IPS DF 6.9 (cell line): ENCODE measurements at regions not wholly inside any gene's neighbourhood (a gene's known extent, or its start where the extent isn't known, plus 50 kb on each side); places are given as distances from the start of the nearest gene placed in this dataset.

Source experiments
- DNase-seq: peaks from one replicate; pipeline ENCODE4 v3.0.0-alpha.2; 2013; ENCODE audit warnings: low read depth, low spot score
- H3K27ac ChIP-seq: one replicate; pipeline ENCODE4 v1.5.1; 2013; ENCODE audit warnings: low read length, control low read depth
- H3K27me3 ChIP-seq: 2 replicates; pipeline ENCODE4 v1.6.1; 2013; ENCODE audit warnings: mild to moderate bottlenecking, low read length; ENCODE audit not compliant: control insufficient read depth, insufficient read depth
- H3K36me3 ChIP-seq: 2 replicates; pipeline ENCODE4 v1.6.1; 2013; ENCODE audit warnings: low read length; ENCODE audit not compliant: control insufficient read depth, insufficient read depth
- H3K4me1 ChIP-seq: 2 replicates; pipeline ENCODE4 v1.6.1; 2013; ENCODE audit warnings: low read length; ENCODE audit not compliant: control insufficient read depth, insufficient read depth
- H3K4me3 ChIP-seq: 2 replicates; pipeline ENCODE4 v1.5.1; 2013; ENCODE audit warnings: mild to moderate bottlenecking, low read length
- H3K9me3 ChIP-seq: 2 replicates; pipeline ENCODE4 v1.6.1; 2013; ENCODE audit warnings: low read length, inconsistent platforms; ENCODE audit not compliant: control insufficient read depth, insufficient read depth
- WGBS: extraction: QIAGEN DNeasy Blood & Tissue Kit; methylation state at CpG from one replicate; pipeline ENCODE4 v1.1.7; 2013; ENCODE audit warnings: mixed read lengths, missing lambda C conversion rate; ENCODE audit not compliant: insufficient read length, insufficient coverage; 5-methylcytosine and 5-hydroxymethylcytosine counted together

DNA sequence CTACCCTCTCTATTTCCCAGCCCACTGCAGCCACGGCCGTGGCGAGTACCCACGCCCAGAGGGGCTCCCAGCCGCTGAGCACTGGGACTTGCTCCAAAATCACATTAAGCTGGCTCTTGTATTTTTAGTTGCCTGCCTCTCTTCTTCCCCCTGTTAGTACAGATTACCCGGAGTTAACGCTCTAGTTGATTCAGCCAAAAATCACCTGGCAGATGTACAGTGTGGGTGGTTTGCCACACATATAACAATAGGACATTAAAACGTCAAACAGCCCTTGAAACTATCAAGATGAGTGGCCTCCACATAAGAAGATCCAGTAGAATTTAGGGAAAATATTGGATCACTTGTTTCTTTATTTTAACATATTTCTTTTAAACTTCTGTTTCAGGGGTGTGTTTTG, 268.8 kb upstream of the PRDM1 start:
- Histone ChIP-seq H3K36me3 (no peaks in the 10 kb centered on the region), H3K27me3 (no peaks in the 10 kb centered on the region), H3K4me1 (no peaks in the 10 kb centered on the region), H3K9me3 (no peaks in the 10 kb centered on the region), H3K27ac (no peak overlapping the region), H3K4me3 (no peak overlapping the region)
- no peak for DNase-seq
- no CpG with 5 or more reads among the region's 8 CpGs for WGBS

DNA sequence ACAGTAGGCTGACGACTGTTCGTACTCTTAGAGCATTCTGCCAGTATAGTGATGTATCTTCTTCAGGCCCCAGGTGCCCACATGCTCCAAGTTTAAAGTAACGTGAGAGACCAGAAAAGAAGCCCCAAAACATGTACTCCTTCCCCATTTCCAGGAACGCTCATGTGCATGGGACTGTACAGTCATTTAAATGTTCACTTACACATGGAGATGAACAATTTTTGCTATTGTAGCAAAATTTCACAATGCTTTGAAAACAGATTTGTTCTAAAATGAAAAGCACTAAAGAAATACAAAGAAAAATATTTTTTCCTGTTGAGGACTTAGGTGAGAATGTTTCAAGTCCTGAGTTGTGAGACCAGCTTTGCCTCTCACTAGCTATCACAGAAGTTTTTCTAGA, 269.3 kb upstream of the PRDM1 start:
- no peak overlapping the region for H3K27ac ChIP-seq
- no peaks in the 10 kb centered on the region for H3K27me3 ChIP-seq
- WGBS = no CpG with 5 or more reads among the region's 4 CpGs
- H3K4me3 ChIP-seq = no peak overlapping the region
- DNase-seq = no peak
- no peaks in the 10 kb centered on the region for H3K36me3 ChIP-seq
- no peaks in the 10 kb centered on the region for H3K9me3 ChIP-seq
- H3K4me1 ChIP-seq = no peaks in the 10 kb centered on the region

DNA sequence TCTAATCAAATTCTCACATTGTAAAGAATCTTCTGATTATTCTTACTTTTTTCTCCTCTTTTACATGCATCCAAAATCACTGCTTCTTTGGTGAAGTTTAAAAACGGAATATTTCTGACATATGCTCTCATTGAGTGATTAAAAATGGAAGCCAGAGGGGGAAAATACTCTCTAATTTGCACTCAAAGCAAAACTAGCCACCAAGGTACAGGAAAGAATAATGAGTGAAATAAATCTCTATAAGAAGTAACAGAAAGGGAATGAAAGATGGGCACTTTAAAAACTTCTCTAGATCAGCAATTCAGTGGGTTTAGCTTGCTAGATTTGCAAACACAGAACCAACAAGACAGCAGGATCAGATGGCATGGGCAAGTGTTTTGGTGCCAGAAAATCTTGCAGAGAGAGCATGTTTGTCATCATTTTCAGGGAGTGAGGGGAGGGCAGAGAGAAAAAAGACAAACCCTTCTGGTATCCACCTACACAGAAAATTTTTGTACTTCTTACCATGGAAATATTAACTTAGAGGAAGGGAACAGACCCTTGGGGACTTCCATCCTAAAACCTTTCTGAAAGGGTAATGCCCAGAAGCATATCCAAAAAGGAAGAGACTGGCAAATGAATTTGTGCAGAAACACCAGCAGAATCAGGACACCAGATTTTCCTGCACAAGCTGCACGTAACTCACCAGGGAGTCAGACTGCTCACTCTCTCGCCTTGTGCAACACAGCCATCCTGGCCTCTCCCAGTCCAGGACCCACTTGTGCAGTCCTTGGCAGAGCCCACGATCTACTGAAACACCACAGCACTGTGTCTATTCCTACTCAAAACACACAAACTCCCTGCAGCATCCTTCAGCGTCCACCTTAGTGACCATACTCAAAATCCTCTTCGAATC, 270.2 kb upstream of the PRDM1 start:
- Histone ChIP-seq H3K36me3 (no peaks in the 10 kb centered on the region), H3K27me3 (no peaks in the 10 kb centered on the region), H3K9me3 (no peaks in the 10 kb centered on the region), H3K27ac (no peak overlapping the region), H3K4me1 (no peaks in the 10 kb centered on the region), H3K4me3 (no peak overlapping the region)
- no peak for DNase-seq
- WGBS = no CpG with 5 or more reads among the region's 6 CpGs

DNA sequence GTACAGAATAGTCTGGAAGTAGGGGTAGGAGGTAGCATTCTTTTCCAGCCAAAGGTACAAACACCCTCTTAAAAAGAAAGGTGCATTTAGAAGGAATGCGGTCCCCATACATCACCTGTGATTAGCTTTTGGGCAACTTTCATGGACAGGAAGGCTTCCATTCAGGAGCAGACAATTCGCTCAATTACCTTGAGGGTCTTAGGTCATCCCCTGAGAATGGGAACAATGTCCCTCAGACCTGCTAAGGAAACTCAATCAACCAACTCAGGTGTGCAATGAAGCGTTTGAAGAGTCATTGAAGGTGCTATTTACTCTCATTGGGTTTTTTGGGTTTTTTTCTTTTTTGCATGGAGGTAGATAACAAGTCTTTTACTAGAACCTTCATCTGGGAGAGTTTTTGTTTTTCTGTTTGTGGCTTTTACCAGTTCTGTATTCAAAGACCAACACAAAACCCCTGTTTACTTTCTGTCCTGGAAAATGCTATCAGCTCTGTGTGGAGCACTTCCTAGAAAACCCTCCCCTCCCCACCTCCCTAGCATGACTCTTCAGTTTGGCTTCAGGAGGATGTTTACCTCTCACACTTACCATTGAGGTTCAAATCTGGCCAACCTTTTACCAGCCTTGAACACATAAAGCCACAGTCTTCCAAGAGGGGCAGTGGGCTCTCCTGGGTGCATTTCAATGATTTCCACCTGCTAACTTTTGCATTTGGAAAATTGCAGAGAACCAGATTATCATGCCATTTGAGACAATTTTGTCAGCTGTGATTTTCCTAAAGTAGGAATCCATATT, 271.2 kb upstream of the PRDM1 start:
- no peak for DNase-seq
- no peak overlapping the region for H3K27ac ChIP-seq
- WGBS = no CpG with 5 or more reads among the region's 3 CpGs

DNA sequence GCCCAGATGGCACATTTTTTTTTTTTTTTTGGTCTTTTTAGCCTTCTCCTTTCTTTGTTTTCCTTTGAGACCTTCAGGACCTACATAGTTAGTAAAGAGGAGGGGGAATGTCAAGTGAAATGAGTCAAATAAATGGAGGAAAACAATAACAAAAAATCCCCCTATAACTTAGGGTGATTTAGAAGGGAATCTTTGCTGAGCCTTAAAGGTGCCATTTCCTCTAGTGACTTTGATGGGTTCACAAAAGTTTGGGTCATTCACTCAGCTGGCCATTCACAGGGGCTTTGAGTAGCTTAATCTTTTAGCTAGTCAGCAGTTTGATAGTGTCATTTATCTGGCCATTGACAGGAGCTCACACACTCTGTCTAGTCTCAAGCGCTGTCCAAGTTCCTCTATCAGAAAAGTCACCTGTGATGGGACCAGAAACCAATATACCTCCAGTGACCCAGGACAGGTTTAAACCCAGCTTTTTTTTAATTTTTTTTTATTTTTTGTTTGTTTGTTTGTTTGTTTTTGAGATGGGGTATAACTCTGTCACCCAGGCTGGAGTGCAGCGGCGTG, 275.1 kb upstream of the PRDM1 start:
- H3K4me3 ChIP-seq = no peak overlapping the region
- no peaks in the 10 kb centered on the region for H3K27me3 ChIP-seq
- H3K4me1 ChIP-seq = no peaks in the 10 kb centered on the region
- no peak for DNase-seq
- H3K36me3 ChIP-seq = no peaks in the 10 kb centered on the region
- H3K27ac ChIP-seq = no peak overlapping the region
- whole genome bisulfite sequencing = no CpG with 5 or more reads among the region's 3 CpGs
- no peaks in the 10 kb centered on the region for H3K9me3 ChIP-seq

More for the DNA sequence above, 271.2 kb upstream of the PRDM1 start:
- no peaks in the 10 kb centered on the region for H3K4me1 ChIP-seq
- H3K4me3 ChIP-seq = no peak overlapping the region
- no peaks in the 10 kb centered on the region for H3K9me3 ChIP-seq
- H3K36me3 ChIP-seq = no peaks in the 10 kb centered on the region
- H3K27me3 ChIP-seq = no peaks in the 10 kb centered on the region

DNA sequence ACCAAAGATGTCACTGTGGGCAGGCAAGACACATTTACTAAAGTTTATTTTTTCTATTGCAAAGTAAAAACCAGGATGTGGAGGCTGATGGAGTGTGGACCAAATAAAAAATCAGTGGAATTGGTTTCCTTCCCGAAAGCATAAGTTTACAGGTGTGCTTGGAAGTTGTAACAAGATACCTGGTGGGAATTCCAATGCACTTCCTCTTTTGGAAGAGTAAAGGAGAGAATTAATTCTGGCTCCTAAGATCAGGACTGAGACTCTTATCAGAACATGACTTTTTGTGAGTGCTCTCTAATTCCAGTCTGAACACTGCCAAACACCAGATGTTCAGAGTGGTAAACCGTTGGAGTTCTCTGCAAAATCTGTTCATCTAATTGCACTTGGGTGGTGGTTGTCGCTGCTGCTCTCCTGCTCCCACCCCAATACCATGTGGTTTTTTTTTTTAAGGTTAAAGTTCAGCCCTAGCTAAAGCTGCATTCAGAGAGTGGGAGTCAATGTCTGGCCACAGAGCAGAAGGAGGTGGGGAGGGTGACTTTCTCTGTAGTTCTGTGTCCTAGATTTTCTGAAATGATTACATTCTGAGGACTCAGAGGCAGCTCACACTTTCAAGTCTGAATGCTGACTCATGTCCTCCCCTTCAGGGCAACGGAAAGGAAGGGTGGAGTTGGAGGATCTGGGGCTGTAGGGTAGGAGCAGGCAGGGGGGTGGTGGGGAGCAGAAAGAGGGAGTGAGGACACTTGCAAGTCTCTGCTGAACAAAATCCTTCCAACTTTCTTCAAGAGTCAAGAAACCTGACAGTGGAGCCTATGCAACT, 275.8 kb upstream of the PRDM1 start:
- Histone ChIP-seq H3K27me3 (no peaks in the 10 kb centered on the region), H3K4me1 (no peaks in the 10 kb centered on the region), H3K4me3 (no peak overlapping the region), H3K9me3 (no peaks in the 10 kb centered on the region), H3K36me3 (no peaks in the 10 kb centered on the region), H3K27ac (no peak overlapping the region)
- DNase-seq = no peak
- WGBS = no CpG with 5 or more reads among the region's 4 CpGs

DNA sequence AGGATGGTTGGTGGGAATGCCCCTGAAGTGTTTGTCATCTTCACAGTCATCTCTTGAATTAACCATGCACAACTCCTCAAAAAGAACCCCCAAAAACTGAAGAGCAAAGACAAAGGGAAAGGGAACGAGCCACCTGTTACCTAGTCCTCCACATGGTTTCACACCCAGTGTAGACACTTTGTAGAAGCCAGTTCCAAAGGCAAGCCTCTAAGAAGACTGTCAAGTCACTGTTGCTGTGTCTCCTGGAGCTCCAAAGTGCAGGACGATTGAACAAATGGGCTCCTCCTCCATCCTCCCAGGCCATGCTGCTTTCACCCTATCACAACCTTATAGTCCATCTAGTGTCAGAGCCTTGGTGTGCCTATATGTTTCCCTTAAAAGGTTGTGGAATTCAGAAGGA, 277.6 kb upstream of the PRDM1 start:
- no peak for DNase-seq
- no peak overlapping the region for H3K4me3 ChIP-seq
- no CpG with 5 or more reads among the region's 2 CpGs for WGBS
- H3K4me1 ChIP-seq = no peaks in the 10 kb centered on the region
- H3K27me3 ChIP-seq = no peaks in the 10 kb centered on the region
- H3K27ac ChIP-seq = no peak overlapping the region
- no peaks in the 10 kb centered on the region for H3K36me3 ChIP-seq
- no peaks in the 10 kb centered on the region for H3K9me3 ChIP-seq

DNA sequence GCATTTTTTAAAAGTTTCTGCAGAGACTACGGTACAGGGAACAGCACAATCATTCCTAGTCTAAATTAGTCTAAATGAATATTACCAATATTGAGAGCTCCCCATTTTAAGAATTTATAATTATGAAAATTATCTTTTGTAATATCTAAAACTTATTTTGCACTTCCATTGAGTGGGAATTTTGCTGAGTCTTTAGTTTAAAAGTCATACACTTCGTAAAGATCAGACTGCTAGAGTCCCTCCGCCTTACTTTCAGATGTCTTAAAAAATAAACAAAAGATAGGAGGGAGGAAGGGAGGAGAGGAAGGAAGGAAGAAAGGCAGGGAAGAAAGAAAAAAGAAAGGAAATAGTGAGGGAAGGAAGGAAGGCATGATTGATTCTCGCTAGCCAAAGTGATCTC, 278.2 kb upstream of the PRDM1 start:
- DNase-seq = no peak
- Histone ChIP-seq H3K4me1 (no peaks in the 10 kb centered on the region), H3K36me3 (no peaks in the 10 kb centered on the region), H3K27ac (no peak overlapping the region), H3K27me3 (no peaks in the 10 kb centered on the region), H3K4me3 (no peak overlapping the region), H3K9me3 (no peaks in the 10 kb centered on the region)
- whole genome bisulfite sequencing = no CpG with 5 or more reads among the region's 4 CpGs

DNA sequence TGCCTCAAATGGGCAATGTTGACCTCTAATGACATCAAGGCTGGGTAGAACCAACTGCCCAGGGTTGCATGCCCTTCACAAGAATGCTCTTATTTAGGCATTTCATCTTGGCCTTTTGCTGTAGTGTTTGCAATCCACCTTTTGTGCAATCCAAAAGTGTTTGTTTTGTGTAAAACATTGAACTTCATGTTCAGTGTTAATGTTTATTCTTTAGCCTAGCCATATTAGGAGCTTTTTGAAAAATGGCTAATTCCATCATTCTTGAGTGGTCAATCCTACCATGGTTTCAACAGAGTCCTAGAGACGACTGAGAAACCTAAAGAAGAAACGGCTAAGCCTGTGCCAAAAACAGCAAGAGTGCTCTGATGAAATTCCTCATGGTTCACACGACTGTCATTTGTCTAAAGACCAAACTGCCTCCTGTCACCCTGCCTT, 279.6 kb upstream of the PRDM1 start:
- no CpG with 5 or more reads among the region's 3 CpGs for WGBS
- no peaks in the 10 kb centered on the region for H3K27me3 ChIP-seq

DNA sequence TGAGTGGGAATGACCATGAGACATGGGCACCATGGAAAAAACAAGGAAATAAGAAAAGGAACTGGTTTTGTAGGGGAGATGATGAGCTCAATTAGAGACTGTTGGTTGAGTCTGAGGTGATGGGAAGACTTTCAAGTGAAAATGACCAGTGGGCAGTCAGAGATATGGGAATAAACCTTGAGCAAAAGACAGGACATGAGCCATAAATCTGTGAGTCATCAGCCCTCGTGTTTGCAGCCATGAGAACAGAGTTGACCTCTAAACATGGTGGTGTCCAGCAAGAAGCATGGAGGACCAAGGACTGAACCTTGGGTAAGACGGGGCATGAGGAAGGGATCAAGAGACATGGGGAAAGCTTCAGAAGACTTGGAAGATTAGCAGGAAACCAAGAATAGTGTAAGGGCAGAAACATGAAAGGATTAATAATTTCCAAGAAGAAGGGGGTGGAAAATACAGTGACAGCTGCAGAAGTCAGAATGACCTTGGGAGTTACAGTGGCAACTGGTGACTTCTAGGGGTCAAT, 280.6 kb upstream of the PRDM1 start:
- DNase-seq = no peak
- H3K27ac ChIP-seq = no peak overlapping the region
- no peaks in the 10 kb centered on the region for H3K4me1 ChIP-seq
- no CpG with 5 or more reads among the region's 2 CpGs for WGBS
- no peaks in the 10 kb centered on the region for H3K9me3 ChIP-seq
- H3K36me3 ChIP-seq = no peaks in the 10 kb centered on the region
- H3K4me3 ChIP-seq = no peak overlapping the region
- no peaks in the 10 kb centered on the region for H3K27me3 ChIP-seq

More for the DNA sequence above, 279.6 kb upstream of the PRDM1 start:
- H3K27ac ChIP-seq = no peak overlapping the region
- H3K4me3 ChIP-seq = no peak overlapping the region
- no peaks in the 10 kb centered on the region for H3K9me3 ChIP-seq
- no peaks in the 10 kb centered on the region for H3K36me3 ChIP-seq
- DNase-seq = no peak
- no peaks in the 10 kb centered on the region for H3K4me1 ChIP-seq
